Astrocyte of the spinal cord (primary cell): ENCODE measurements at regions not wholly inside any gene's neighbourhood (a gene's known extent, or its start where the extent isn't known, plus 50 kb on each side); places are given as distances from the start of the nearest gene placed in this dataset.

Experiments used
- DNase-seq: peaks from one replicate; pipeline ENCODE4 v3.0.0; 2011; ENCODE audit warnings: low read depth, low spot score
- H3K4me3 ChIP-seq: 2 replicates; pipeline ENCODE4 v1.5.1; 2011; ENCODE audit warnings: low read depth, mild to moderate bottlenecking, low read length, moderate library complexity
- in situ Hi-C: cut with HindIII; loops from 2 replicates; pipeline ENCODE4 v1.10.0; 2017; ENCODE audit warnings: low sequenced_read_pairs
- TF ChIP-seq, protein P1 (sequence below): IDR thresholded peaks from 2 replicates; pipeline ENCODE4 v1.5.1; 2012; ENCODE audit warnings: low read depth, mild to moderate bottlenecking, low read length, inconsistent platforms

DNA sequence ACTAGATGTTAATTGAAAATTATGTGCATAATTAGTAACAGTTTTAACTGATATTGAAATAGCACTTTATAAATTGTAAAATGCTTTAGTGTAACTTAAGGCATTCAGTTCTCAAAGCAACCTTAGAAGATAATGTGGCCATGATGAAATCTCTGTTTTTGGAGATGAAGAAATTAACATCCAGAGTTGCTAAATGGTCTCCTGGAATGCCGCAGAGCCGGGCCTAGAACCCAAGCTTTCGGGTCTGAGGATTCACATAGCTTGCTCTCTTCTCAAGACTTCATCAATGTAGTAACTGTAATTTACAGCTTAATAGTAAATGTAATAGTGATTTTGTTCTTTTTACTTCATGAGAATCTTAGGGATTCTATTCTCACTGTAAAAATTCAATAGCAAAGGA lies 272.3 kb downstream of the HS3ST3A1 start:
- in situ Hi-C loops = no loop called here
- DNase-seq = no peak
- H3K4me3 ChIP-seq = no peak overlapping the region
- TF ChIP-seq, protein P1, sequence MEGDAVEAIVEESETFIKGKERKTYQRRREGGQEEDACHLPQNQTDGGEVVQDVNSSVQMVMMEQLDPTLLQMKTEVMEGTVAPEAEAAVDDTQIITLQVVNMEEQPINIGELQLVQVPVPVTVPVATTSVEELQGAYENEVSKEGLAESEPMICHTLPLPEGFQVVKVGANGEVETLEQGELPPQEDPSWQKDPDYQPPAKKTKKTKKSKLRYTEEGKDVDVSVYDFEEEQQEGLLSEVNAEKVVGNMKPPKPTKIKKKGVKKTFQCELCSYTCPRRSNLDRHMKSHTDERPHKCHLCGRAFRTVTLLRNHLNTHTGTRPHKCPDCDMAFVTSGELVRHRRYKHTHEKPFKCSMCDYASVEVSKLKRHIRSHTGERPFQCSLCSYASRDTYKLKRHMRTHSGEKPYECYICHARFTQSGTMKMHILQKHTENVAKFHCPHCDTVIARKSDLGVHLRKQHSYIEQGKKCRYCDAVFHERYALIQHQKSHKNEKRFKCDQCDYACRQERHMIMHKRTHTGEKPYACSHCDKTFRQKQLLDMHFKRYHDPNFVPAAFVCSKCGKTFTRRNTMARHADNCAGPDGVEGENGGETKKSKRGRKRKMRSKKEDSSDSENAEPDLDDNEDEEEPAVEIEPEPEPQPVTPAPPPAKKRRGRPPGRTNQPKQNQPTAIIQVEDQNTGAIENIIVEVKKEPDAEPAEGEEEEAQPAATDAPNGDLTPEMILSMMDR = no peak

DNA sequence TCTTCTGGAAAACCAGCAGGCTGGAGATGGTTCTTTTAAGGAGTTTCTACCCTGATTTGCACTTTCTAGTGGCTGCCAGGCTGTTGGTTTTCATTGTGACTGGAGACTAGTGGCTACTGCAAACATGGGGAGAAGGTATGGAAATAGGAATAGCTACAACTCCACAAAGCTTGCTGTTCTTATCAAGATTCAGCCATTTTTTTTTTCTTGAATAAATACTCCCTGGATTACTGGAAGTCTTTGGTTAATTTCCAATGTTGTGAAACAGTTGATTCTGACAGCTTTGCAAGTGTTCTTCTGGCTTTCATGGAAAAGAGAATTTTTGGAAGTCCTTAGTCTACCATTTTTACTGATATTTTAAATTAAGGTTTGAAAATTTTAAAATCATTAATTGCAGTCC lies 277.7 kb downstream of the HS3ST3A1 start:
- no peak for DNase-seq
- in situ Hi-C loops = no loop called here
- TF ChIP-seq, protein P1 = no peak
- H3K4me3 ChIP-seq = no peak overlapping the region

DNA sequence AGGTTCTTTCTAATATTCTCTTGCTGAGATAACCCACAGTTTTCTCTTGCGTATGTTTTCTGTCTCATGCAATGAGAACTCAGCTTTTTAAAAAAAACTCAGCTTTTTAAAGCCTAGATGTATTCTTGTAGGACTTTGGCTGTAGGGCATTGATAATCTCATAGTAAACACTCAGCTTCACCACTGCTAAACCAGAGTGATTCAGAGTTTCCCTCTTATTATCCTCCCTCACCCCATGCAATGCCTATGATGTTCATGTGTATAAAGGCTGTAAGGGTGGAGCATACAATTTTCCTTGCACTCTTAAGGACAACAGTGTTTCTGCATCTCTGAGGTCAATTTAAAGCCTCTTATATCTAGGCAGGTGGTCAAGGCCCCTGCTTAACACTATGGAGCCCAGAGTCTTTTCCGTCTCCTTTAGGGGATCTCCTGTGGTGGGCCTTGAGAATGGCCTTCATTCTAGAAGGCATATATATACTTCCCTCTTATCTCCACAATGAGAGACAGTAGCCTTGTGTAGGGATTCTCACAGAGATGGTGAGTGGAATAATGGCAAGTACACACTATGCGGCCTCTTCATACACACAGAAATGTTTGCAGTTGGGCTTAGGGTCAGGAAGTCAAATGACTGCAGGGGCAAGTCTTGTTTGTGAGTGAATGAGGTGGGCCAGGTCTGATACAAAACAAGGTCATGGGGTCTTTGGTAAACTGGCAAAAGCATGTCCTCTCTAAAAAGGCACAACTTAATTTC lies 279.6 kb downstream of the HS3ST3A1 start:
- in situ Hi-C loops = no loop called here

DNA sequence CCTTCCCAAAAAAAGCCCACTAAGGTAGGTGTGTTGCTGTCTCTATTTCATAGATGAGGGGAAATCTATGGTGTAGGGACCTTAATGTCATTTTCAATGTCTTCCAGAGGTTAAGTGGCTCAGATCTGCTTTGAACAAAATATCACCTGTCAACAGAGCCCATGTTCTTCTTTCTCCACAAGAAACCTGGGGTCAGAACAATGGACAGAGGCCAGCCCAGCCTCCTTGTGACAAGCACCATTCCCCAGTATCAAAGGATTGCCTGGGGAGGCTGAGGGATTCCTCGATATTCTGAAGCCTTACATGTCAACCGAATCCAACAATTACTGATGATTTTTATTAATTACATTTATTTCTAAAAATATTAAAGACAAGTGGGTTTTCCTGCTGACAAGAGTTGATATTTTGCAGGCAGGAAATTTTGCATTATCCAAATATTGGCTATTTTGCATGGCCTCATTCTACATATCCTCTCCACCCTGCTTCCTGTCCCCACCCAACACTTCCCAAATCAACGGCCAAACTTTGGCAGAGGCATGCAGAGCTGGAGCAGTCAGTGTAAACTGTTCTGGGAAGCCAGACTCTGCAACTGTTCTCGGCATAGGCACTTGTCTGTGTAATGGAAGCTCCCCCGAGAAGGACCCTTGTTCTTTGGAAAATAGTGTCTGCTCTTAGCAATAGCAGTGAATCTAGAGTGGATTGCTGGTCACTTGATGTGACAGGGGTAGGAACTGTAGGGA lies 281.5 kb downstream of the HS3ST3A1 start:
- TF ChIP-seq, protein P1 = no peak
- in situ Hi-C loops = no loop called here
- H3K4me3 ChIP-seq = no peak overlapping the region
- no peak for DNase-seq

More for the DNA sequence above, 279.6 kb downstream of the HS3ST3A1 start:
- H3K4me3 ChIP-seq = no peak overlapping the region
- no peak for DNase-seq
- TF ChIP-seq, protein P1 = no peak

DNA sequence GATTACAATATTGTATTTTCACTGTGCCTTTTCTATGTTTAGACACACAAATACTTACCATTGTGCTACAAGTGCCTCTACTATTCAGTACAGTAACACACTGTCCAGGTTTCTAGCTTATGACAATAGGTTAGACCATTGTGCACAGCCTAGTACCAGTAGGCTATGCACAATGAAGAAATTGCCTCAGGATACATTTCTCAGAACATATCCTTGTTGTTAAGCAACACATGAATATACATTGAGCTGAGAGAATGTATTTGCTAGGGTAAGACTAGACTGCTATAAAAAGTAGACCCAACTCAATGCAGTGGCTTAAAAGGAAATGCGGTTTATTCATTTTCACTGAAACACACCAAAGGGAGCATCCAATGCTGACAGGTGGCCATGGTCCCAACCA lies 285.1 kb downstream of the HS3ST3A1 start:
- TF ChIP-seq, protein P1 = no peak
- in situ Hi-C loops = no loop called here
- no peak overlapping the region for H3K4me3 ChIP-seq
- no peak for DNase-seq

DNA sequence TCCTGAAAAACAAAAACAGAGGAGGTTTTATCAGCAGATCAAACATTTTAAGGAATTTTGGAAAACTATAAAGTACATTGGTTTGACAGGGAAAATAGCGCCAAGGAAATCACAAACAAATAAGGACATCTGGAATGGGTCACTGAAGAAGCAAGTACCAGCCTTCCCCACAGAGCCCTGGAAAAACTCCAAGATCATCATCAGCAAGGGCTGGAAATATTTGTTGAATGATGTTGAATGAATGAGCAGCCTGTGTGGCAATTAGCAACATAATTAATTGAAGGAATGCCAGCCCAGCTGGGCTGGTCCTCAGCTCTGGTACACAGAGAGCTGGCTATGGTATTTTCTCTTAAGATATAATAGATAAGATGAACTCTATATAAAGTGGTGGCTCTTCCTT lies 290.4 kb downstream of the HS3ST3A1 start:
- peak; percentile 33 for DNase-seq
- in situ Hi-C loops = no loop called here
- TF ChIP-seq, protein P1 = no peak
- no peak overlapping the region for H3K4me3 ChIP-seq
